NCI-H1436 treated with DMSO at 0.1 percent for 48 hours (cell line): ENCODE measurements at regions not wholly inside any gene's neighbourhood (a gene's known extent, or its start where the extent isn't known, plus 50 kb on each side); places are given as distances from the start of the nearest gene placed in this dataset.
"Not testable (repeated sequence)": the region's sequence is repeated elsewhere in the genome, so short reads cannot be mapped to it uniquely, and the experiment has no call there.

ENCODE experiments used
- DNase-seq: peaks from one replicate; lab custom pipeline; 2025; lab: John Stamatoyannopoulos, UW

- DNase-seq = no peak
These were observed 116.4 kb upstream of the HES1 start for GRCh38 chr3:194019398-194020165.

- DNase-seq = no peak
These were observed 113.9 kb upstream of the HES1 start for GRCh38 chr3:194022052-194022451.

- DNase-seq = no peak
These were observed 113.1 kb upstream of the HES1 start for GRCh38 chr3:194022816-194023215.

- DNase-seq = no peak
These were observed 112.3 kb upstream of the HES1 start for GRCh38 chr3:194023501-194024280.

- no peak for DNase-seq
These were observed 110.8 kb upstream of the HES1 start for GRCh38 chr3:194025119-194025518.

- DNase-seq = no peak
These were observed 110.0 kb upstream of the HES1 start for GRCh38 chr3:194025951-194026350.

- no peak for DNase-seq
These were observed 107.4 kb upstream of the HES1 start for GRCh38 chr3:194028434-194029004.

GRCh38 chr3:194029846-194030245 is 106.1 kb upstream of the HES1 start:
- DNase-seq = no peak

- no peak for DNase-seq
These were observed 105.6 kb upstream of the HES1 start for GRCh38 chr3:194030372-194030771.

GRCh38 chr3:194031349-194031748 is 104.6 kb upstream of the HES1 start:
- no peak for DNase-seq

GRCh38 chr3:194031867-194032635 is 103.9 kb upstream of the HES1 start:
- DNase-seq = no peak

- no peak for DNase-seq
These were observed 103.0 kb upstream of the HES1 start for GRCh38 chr3:194032828-194033435.

- DNase-seq = no peak
These were observed 101.3 kb upstream of the HES1 start for GRCh38 chr3:194034346-194035336.

GRCh38 chr3:194035406-194036138 is 100.4 kb upstream of the HES1 start:
- DNase-seq = no peak

- no peak for DNase-seq
These were observed 99.1 kb upstream of the HES1 start for GRCh38 chr3:194036842-194037241.

GRCh38 chr3:194038346-194038745 is 97.6 kb upstream of the HES1 start:
- not testable (repeated sequence) for DNase-seq

- no peak for DNase-seq
These were observed 97.0 kb upstream of the HES1 start for GRCh38 chr3:194038960-194039359.

GRCh38 chr3:194040516-194041273 is 95.3 kb upstream of the HES1 start:
- DNase-seq = no peak

- DNase-seq = no peak
These were observed 93.0 kb upstream of the HES1 start for GRCh38 chr3:194042927-194043326.
